ENCODE measurements at regions not wholly inside any gene's neighbourhood (a gene's known extent, or its start where the extent isn't known, plus 50 kb on each side); places are given as distances from the start of the nearest gene placed in this dataset.

DNA sequence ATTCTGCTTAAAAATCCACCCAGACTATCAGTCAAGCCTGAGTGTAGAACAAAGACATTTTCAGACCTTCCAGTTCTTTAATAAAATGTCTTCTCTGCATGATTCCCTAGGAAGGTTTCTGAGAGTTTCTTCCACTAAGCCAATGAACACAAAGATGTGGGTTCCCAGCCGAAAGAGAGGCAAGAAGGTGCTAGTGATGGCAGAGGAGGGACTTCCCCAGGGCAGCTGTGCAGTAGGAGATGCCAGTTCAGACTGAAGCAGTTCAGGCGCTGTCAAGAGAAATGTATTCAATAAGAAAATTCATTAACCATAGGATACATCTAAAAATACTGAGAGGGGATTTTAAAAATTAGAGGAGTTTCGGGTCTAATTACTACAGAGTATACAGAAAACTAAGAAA, 83.3 kb downstream of the RND3 start:
- TF ChIP-seq ZFP30 (CRISPR knock-in tag; IDR thresholded peaks at IDR 0.05) (no peak), ISL1 (CRISPR knock-in tag; IDR thresholded peaks at IDR 0.05) (no peak), PATZ1 (CRISPR knock-in tag; IDR thresholded peaks at IDR 0.05; ENCODE audit: borderline replicate concordance) (no peak), ZFP3 (CRISPR knock-in tag; IDR thresholded peaks at IDR 0.05) (no peak), OSR1 (CRISPR knock-in tag; IDR thresholded peaks at IDR 0.05) (no peak), TOX (CRISPR knock-in tag; IDR thresholded peaks at IDR 0.05; ENCODE audit: borderline replicate concordance) (no peak), ARNTL (CRISPR knock-in tag; IDR thresholded peaks at IDR 0.05; ENCODE audit: borderline replicate concordance, low read depth) (no peak), ZC3H10 (CRISPR knock-in tag; IDR thresholded peaks at IDR 0.05) (no peak), TCF4 (CRISPR knock-in tag; IDR thresholded peaks at IDR 0.05; ENCODE audit: borderline replicate concordance) (no peak)

All from SK-N-SH treated with all-trans-retinoic acid at 6 μM for 48 hours (cell line).